ENCODE measurements at regions not wholly inside any gene's neighbourhood (a gene's known extent, or its start where the extent isn't known, plus 50 kb on each side); places are given as distances from the start of the nearest gene placed in this dataset.

DNA sequence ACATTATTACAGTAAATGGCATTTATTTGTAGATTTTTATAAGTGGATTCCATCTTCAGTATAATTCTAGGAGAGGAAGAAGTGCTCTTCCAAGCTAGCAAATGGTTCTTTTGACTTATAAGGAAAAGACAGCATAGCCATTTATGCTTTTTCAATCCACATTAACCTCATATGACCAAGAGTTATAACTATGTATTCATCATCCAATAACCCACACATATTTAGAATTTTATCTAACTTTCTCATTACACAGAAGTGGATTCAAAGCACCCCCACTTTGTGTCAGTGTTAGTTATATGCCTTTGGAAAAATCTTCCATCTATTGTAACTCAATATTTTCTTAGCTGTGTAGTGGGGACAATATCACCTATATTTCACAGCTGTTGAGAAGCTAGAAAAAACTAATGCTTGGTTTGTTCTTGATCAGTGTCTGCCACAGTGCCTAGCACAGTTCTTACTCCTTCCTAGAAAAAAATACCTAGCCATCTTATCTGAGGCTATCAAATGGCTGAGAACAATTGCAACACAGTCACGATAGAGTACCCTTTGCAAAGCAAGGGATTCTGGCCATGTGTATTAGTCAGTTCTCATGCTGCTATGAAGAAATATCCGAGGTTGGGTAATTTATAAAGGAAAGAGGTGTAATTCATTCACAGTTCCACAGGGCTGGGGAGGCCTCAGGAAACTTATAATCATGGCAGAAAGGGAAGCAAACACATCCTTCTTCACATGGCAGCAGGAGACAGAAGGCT, 986.3 kb downstream of the TFAP2A start:
- H3K9me3 ChIP-seq: no peaks in the 10 kb centered on the region
- H3K27me3 ChIP-seq: no peaks in the 10 kb centered on the region
- TF ChIP-seq, protein P1, sequence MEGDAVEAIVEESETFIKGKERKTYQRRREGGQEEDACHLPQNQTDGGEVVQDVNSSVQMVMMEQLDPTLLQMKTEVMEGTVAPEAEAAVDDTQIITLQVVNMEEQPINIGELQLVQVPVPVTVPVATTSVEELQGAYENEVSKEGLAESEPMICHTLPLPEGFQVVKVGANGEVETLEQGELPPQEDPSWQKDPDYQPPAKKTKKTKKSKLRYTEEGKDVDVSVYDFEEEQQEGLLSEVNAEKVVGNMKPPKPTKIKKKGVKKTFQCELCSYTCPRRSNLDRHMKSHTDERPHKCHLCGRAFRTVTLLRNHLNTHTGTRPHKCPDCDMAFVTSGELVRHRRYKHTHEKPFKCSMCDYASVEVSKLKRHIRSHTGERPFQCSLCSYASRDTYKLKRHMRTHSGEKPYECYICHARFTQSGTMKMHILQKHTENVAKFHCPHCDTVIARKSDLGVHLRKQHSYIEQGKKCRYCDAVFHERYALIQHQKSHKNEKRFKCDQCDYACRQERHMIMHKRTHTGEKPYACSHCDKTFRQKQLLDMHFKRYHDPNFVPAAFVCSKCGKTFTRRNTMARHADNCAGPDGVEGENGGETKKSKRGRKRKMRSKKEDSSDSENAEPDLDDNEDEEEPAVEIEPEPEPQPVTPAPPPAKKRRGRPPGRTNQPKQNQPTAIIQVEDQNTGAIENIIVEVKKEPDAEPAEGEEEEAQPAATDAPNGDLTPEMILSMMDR (IDR thresholded peaks at IDR 0.05 in 4 of 5, conservative IDR thresholded peaks at IDR 0.05 in 1 of 5): no peak
- TF ChIP-seq POLR2A (IDR thresholded peaks at IDR 0.05): no peak
- no peak overlapping the region for H3K27ac ChIP-seq
- H3K36me3 ChIP-seq: no peaks in the 10 kb centered on the region
- no peaks in the 10 kb centered on the region for H3K4me1 ChIP-seq
- DNase-seq (no peak), ATAC-seq (no peak)
- H3K4me3 ChIP-seq: no peak overlapping the region
- intact Hi-C loops (cut with DNase I; ENCODE audit: low total_unique reads) (no loop called here), in situ Hi-C loops (cut with MboI; ENCODE audit: low sequenced_read_pairs in 4 of 4) (no loop called here)

DNA sequence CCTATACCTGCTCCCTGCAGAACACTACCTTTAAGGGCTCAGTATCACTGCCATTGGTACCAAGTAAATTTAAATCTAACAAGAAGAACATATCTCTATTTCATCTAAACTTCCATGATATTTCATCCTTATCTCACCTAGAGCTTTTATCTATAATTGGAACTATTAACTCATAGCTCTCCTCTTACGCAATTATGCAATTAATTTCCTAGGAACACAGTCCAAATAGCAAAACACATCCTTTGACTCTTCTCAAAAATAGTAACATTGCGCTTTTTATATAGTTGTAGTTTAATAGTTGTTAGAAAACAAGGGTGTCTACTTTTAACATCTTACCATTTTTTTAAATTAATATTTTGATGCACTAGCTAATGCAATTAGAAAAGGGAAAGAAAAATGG, 986.8 kb upstream of the SLC35B3 start:
- Histone ChIP-seq H3K27ac (no peak overlapping the region), H3K27me3 (no peaks in the 10 kb centered on the region), H3K4me3 (no peak overlapping the region), H3K4me1 (no peaks in the 10 kb centered on the region), H3K9me3 (no peaks in the 10 kb centered on the region), H3K36me3 (no peaks in the 10 kb centered on the region)
- TF ChIP-seq, protein P1 (IDR thresholded peaks at IDR 0.05 in 4 of 5, conservative IDR thresholded peaks at IDR 0.05 in 1 of 5): no peak
- no peak for TF ChIP-seq POLR2A (IDR thresholded peaks at IDR 0.05)
- no peak for ATAC-seq
- intact Hi-C loops (cut with DNase I; ENCODE audit: low total_unique reads) (no loop called here), in situ Hi-C loops (cut with MboI; ENCODE audit: low sequenced_read_pairs in 4 of 4) (no loop called here)
- DNase-seq: no peak

DNA sequence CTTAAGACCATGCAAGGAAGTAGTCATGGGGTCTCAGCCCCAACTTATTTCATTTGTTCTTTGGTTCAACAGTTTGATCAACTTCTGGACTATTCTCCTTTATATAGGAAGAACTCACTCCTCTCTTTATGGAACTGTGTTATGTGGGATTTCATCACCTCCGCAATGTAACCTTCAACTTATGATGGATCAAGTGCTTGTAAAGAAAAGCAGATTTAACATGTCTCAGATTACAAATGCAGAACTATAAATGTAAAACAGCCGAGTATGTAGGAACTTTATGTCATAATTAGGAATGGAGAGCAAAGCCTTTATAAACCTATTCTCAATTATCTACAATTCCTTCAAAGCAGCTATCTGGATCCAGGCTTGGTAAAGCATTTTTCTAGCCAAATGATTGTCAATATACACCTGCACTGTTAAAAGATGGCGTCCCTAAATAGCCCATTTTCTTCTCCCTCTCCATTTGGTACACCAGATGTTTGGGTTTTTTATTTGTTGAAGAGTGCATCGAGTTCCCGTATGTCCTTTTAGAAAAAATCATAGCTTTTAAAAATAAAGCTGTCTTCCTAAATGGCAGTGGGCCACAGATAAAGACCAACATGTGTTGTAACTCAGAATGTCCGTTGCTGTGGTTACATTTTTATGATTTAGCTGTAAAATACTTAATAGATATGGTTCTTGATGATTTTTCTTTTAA, 985.1 kb upstream of the SLC35B3 start:
- H3K27ac ChIP-seq: no peak overlapping the region
- intact Hi-C loops (cut with DNase I; ENCODE audit: low total_unique reads) (no loop called here), in situ Hi-C loops (cut with MboI; ENCODE audit: low sequenced_read_pairs in 4 of 4) (no loop called here)
- no peaks in the 10 kb centered on the region for H3K4me1 ChIP-seq
- TF ChIP-seq, protein P1 (IDR thresholded peaks at IDR 0.05 in 4 of 5, conservative IDR thresholded peaks at IDR 0.05 in 1 of 5): no peak
- H3K27me3 ChIP-seq: no peaks in the 10 kb centered on the region
- no peak for DNase-seq
- no peak overlapping the region for H3K4me3 ChIP-seq
- H3K9me3 ChIP-seq: no peaks in the 10 kb centered on the region
- ATAC-seq: no peak
- no peaks in the 10 kb centered on the region for H3K36me3 ChIP-seq

DNA sequence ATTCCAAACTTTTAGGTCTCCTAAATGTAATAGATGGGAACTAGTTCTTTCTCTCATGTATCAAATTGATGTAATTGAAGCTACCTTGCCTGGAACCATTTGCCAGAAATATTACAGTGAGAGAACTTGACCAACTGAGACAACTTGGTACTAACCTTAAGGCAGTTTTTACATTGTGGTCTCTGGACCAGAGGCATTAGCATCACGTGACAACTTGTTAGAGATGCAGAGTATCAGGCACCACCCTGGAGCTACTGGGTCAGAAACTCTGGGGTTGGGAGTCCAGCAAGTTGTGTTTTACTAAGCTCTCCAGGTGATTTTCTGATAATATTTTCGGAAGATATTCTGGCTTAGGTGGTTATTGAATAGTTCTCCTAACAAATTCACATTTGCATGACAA, 982.1 kb upstream of the SLC35B3 start:
- Histone ChIP-seq H3K27ac (no peak overlapping the region), H3K4me3 (no peak overlapping the region), H3K9me3 (no peaks in the 10 kb centered on the region), H3K27me3 (no peaks in the 10 kb centered on the region), H3K36me3 (no peaks in the 10 kb centered on the region), H3K4me1 (no peaks in the 10 kb centered on the region)
- ATAC-seq (no peak), DNase-seq (no peak)
- in situ Hi-C loops (cut with MboI; ENCODE audit: low sequenced_read_pairs in 4 of 4) (no loop called here), intact Hi-C loops (cut with DNase I; ENCODE audit: low total_unique reads) (no loop called here)
- TF ChIP-seq, protein P1 (IDR thresholded peaks at IDR 0.05 in 4 of 5, conservative IDR thresholded peaks at IDR 0.05 in 1 of 5): no peak
- TF ChIP-seq POLR2A (IDR thresholded peaks at IDR 0.05): no peak

All from gastrocnemius medialis (tissue), 4 donors.